Glutamatergic neuron (in vitro differentiated cells): ENCODE measurements at regions not wholly inside any gene's neighbourhood (a gene's known extent, or its start where the extent isn't known, plus 50 kb on each side); places are given as distances from the start of the nearest gene placed in this dataset.

ENCODE experiments used
- DNase-seq: peaks from one replicate; pipeline ENCODE4 v3.0.0; 2022
- H3K27ac Mint-ChIP-seq: one replicate; pipeline ENCODE4 v1.8.0; 2020; ENCODE audit warnings: mild to moderate bottlenecking, mixed read lengths, inconsistent platforms; ENCODE audit not compliant: unreplicated experiment
- H3K27me3 Mint-ChIP-seq: one replicate; pipeline ENCODE4 v1.8.0; 2020; ENCODE audit warnings: mild to moderate bottlenecking, moderate library complexity, mixed read lengths, inconsistent platforms; ENCODE audit not compliant: unreplicated experiment
- H3K36me3 Mint-ChIP-seq: one replicate; pipeline ENCODE4 v1.8.0; 2020; ENCODE audit warnings: mild to moderate bottlenecking, mixed read lengths, inconsistent platforms; ENCODE audit not compliant: unreplicated experiment
- H3K4me1 Mint-ChIP-seq: one replicate; pipeline ENCODE4 v1.8.0; 2020; ENCODE audit warnings: mild to moderate bottlenecking, low read depth, mixed read lengths, inconsistent platforms; ENCODE audit not compliant: unreplicated experiment
- H3K4me3 Mint-ChIP-seq: one replicate; pipeline ENCODE4 v1.8.0; 2020; ENCODE audit warnings: mild to moderate bottlenecking, mixed read lengths, inconsistent platforms; ENCODE audit not compliant: unreplicated experiment
- H3K9me3 Mint-ChIP-seq: one replicate; pipeline ENCODE4 v1.8.0; 2020; ENCODE audit warnings: mild to moderate bottlenecking, moderate library complexity, mixed read lengths, inconsistent platforms; ENCODE audit not compliant: unreplicated experiment
- TF ChIP-seq, protein P1 (sequence below): fragments of 200-600 bp; sonication (generic); IDR thresholded peaks from one replicate; pipeline ENCODE4 v1.5.0; 2021; ENCODE audit not compliant: partially characterized antibody, unreplicated experiment

DNA sequence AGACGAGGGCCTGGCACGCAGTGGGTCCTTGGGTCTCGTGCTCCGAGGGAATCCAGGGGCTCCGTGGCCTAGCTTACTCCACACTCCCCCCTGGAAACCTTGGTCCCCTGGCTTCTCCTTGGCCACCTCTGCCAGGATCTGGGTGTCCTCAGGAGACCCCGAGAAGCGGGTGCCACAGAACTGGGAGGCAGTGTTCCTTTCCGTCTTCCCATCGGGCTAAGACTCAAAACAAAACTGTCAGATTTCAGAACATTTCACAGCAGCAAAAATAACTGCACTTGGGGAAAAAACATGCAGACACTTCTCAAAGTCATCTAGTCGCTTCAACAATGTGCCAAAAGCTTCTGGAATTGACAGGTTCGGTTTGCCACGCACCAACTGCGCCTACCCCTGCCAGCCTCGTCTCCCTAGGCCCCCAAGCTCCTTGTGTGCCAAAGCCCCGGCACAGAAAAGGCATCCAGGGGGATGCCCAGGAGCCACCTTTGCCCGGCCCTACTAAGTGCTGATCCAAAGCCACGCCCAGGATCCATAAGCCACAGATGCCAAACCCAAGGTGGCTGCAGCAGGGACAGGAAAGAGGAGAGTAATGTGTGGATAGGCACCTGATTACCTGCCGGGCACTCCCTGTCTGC, 58.4 kb upstream of the DIO3 start:
- H3K27ac Mint-ChIP-seq, result no peak overlapping the region
- peak; percentile 6 for DNase-seq
- peaks cover 6% of the 10 kb centered on the region for H3K9me3 Mint-ChIP-seq
- H3K27me3 Mint-ChIP-seq, result peaks cover 2% of the 10 kb centered on the region
- TF ChIP-seq, protein P1, sequence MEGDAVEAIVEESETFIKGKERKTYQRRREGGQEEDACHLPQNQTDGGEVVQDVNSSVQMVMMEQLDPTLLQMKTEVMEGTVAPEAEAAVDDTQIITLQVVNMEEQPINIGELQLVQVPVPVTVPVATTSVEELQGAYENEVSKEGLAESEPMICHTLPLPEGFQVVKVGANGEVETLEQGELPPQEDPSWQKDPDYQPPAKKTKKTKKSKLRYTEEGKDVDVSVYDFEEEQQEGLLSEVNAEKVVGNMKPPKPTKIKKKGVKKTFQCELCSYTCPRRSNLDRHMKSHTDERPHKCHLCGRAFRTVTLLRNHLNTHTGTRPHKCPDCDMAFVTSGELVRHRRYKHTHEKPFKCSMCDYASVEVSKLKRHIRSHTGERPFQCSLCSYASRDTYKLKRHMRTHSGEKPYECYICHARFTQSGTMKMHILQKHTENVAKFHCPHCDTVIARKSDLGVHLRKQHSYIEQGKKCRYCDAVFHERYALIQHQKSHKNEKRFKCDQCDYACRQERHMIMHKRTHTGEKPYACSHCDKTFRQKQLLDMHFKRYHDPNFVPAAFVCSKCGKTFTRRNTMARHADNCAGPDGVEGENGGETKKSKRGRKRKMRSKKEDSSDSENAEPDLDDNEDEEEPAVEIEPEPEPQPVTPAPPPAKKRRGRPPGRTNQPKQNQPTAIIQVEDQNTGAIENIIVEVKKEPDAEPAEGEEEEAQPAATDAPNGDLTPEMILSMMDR, result no peak
- peaks cover 2% of the 10 kb centered on the region for H3K4me1 Mint-ChIP-seq
- peaks cover 13% of the 10 kb centered on the region for H3K36me3 Mint-ChIP-seq
- H3K4me3 Mint-ChIP-seq, result no peak overlapping the region

DNA sequence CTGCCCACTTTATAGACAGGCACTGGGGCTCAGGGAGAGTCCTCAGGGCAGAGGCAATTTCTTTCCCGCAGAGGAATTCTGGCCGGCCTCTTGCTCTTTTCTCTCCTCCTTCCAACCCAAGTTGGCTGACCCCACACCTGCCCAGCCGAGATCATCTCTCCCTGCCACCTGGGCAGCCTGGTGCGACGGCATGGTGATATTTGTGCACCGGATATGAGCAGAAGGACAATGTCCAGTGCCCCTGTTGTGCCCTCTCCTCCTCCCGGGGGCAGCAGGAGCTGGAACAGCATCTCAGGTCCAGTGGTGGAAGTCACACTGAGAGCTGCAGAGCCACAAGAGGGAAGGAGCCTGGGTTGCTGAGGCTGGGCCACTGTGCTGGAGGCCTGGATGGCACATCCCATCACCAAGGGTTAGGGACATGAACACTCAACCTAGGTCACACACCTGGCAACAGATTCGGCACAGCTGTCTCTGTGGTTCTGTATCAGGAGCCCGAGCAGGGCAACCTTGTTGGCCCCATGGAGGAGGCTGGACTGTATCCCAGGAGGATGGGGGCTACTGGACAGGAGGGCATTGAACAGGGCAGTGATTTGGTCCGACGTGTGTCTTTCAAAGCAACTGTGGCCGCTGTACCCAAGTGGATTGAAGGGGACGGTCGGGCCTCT, 57.7 kb upstream of the DIO3 start:
- Mint-ChIP-seq H3K4me3 (no peak overlapping the region), H3K27me3 (peaks cover 2% of the 10 kb centered on the region), H3K9me3 (no peaks in the 10 kb centered on the region), H3K27ac (no peak overlapping the region), H3K36me3 (peaks cover 8% of the 10 kb centered on the region), H3K4me1 (peaks cover 2% of the 10 kb centered on the region)
- TF ChIP-seq, protein P1, result no peak
- DNase-seq, result peak; percentile 4

DNA sequence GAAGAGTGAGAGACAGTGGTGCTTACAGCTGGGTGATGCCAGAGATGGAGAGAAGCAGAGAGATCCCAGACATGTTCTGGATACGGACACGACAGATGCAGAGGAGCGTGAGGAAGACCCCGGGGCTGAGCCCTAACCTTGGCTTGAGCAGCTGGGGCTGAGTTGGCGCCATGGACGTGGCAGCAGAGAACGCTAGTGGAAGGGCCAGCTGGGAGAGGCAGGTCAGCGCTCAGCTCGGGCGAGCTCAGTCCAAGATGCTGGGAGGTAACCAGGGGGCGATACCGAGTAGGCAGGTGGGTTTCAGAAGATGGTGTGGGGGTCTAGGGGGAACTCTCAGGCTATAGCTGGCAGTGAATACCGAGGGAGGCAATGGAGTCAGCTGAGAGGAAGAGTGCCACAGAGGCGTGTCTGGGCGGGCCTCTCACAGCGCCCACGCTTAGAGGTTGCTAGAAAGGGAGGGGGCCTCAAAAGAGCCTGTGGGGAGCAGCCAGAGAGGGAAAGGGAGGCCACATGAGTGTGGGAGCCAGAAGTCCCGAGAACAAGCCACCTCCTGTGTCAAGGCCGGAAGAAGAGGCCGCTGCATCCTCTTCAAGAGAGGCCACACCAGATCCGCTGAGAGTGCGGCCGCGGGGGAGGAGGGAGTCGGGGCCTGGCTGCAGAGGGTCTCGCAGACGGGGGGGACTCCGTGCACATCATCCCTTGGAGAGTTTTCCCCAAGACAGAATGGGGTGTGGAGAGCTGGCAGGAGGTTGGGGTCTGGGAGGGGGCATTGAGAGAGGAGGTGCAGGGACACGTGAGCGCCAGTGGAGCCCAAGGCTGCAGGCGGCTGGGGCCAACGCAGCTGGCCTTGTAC, 57.0 kb upstream of the DIO3 start:
- Mint-ChIP-seq H3K36me3 (peaks cover 5% of the 10 kb centered on the region), H3K4me3 (no peak overlapping the region), H3K27ac (no peak overlapping the region), H3K4me1 (peaks cover 2% of the 10 kb centered on the region), H3K9me3 (no peaks in the 10 kb centered on the region), H3K27me3 (peaks cover 2% of the 10 kb centered on the region)
- TF ChIP-seq, protein P1, result no peak
- DNase-seq, result peak; percentile 12

DNA sequence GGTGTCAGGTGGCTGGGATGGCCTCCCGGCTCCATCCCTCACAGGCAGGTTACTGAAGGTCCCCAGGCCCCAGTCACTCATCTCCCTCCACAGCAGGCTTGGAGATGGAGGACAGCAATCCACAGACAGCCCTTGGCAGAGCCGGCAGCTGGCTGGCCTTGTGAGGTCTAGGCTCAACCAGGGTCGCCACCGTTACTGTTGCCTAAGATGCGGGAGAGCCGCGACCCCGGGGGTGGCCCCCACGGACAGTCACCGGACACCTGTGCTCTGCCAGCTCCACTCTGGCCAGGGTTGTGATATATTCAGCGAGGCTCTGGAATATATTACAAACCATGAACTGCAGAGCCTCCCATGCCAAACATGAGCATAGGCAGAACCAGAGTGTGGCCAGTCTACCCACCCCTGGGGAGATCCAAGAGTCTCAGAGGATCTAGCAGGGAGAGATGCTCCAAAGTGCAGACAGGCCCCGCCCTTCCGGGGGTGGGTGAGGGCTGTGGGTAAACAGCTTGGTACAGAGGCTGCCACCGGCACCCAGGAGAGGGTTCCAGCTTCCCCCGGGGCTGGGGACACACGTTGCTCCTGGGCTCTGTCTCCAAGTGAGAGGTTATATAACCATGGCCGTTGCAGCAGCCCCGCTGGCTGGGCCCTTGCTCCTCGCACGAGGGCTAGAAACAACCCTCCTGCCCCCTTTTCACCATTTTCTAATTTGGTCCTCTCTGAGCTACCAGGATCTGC, 55.9 kb upstream of the DIO3 start:
- peaks cover 2% of the 10 kb centered on the region for H3K27me3 Mint-ChIP-seq
- H3K4me1 Mint-ChIP-seq, result peaks cover 2% of the 10 kb centered on the region
- peaks cover 12% of the 10 kb centered on the region for H3K36me3 Mint-ChIP-seq
- peak; percentile 17 for DNase-seq
- no peak overlapping the region for H3K4me3 Mint-ChIP-seq
- TF ChIP-seq, protein P1, result no peak
- peaks cover 4% of the 10 kb centered on the region for H3K9me3 Mint-ChIP-seq
- H3K27ac Mint-ChIP-seq, result no peak overlapping the region
